Stomach (tissue), 8 donors: ENCODE measurements at regions not wholly inside any gene's neighbourhood (a gene's known extent, or its start where the extent isn't known, plus 50 kb on each side); places are given as distances from the start of the nearest gene placed in this dataset.

Source experiments
- DNase-seq, 2 donors: peaks; one replicate each; pipeline versions ENCODE4 v3.0.0 to v3.0.0-alpha.2; 2013 to 2019
- H3K27ac ChIP-seq, 5 donors: fragments of 200-600 bp in 4 of 5; sonication (generic) in 4 of 5; one replicate each; pipeline ENCODE4 v1.5.1; 2013 to 2019; ENCODE audit warnings: mild to moderate bottlenecking in 1 of 5, moderate library complexity in 1 of 5
- H3K27me3 ChIP-seq, 3 donors: fragments of 200-600 bp; sonication (generic); one replicate each; pipeline ENCODE4 v1.5.1; 2017 to 2019; ENCODE audit warnings: mixed run types in 1 of 3
- H3K36me3 ChIP-seq, 4 donors: fragments of 200-600 bp; sonication (generic); 1 replicate in 3 of 4; 2 replicates in 1 of 4; pipeline ENCODE4 v1.5.1; 2016 to 2019
- H3K4me1 ChIP-seq, 4 donors: fragments of 200-600 bp; sonication (generic); one replicate each; pipeline ENCODE4 v1.5.1; 2016 to 2019
- H3K4me3 ChIP-seq, 4 donors: fragments of 200-600 bp; sonication (generic) in 3 of 4; one replicate each; pipeline ENCODE4 v1.5.1; 2016 to 2019; ENCODE audit warnings: mild to moderate bottlenecking in 1 of 4
- H3K9me3 ChIP-seq, 4 donors: fragments of 200-600 bp; sonication (generic); one replicate each; pipeline ENCODE4 v1.5.1; 2016 to 2019
- EP300 ChIP-seq: sonication (generic); formaldehyde crosslinking; IDR thresholded peaks from one replicate; pipeline ENCODE4 v1.6.1; 2017; ENCODE audit warnings: antibody characterized with exemption
- POLR2A ChIP-seq, 4 donors: fragments of 450-650 bp; IDR thresholded peaks; one replicate each; pipeline ENCODE4 v1.6.1; 2016; ENCODE audit warnings: antibody characterized with exemption in 4 of 4, control low read depth in 2 of 4, mild to moderate bottlenecking in 1 of 4, moderate library complexity in 1 of 4
- POLR2AphosphoS5 ChIP-seq, 3 donors: sonication (generic); formaldehyde crosslinking; IDR thresholded peaks; one replicate each; pipeline ENCODE4 v1.6.1; 2016; ENCODE audit warnings: antibody characterized with exemption in 3 of 3
- WGBS, 5 donors: extraction: QIAGEN DNeasy Blood & Tissue Kit in 3 of 5; methylation state at CpG; one replicate each; pipeline versions ENCODE4 v1.1.5 to v1.1.7; 2013 to 2018; 5-methylcytosine and 5-hydroxymethylcytosine counted together
- intact Hi-C: fragments of 100-400 bp; cut with DNase I; formaldehyde crosslinking; loops from one replicate; pipeline ENCODE4 v1.15.1; 2023; ENCODE audit warnings: low total_unique reads
- TF ChIP-seq, protein P1 (sequence below), 7 experiments: fragments of 450-650 bp in 4 of 7; fragments of 200-600 bp in 3 of 7; sonication (generic) in 3 of 7; IDR thresholded peaks; one replicate each; pipeline ENCODE4 v1.5.1; 2016 to 2019; ENCODE audit warnings: antibody characterized with exemption in 7 of 7, control low read depth in 2 of 7, mild to moderate bottlenecking in 1 of 7
- donor health status: healthy with polysubstance abuse.
- donor health status: Bipolar disorder and iron deficiency.
- donor health status: healthy.

DNA sequence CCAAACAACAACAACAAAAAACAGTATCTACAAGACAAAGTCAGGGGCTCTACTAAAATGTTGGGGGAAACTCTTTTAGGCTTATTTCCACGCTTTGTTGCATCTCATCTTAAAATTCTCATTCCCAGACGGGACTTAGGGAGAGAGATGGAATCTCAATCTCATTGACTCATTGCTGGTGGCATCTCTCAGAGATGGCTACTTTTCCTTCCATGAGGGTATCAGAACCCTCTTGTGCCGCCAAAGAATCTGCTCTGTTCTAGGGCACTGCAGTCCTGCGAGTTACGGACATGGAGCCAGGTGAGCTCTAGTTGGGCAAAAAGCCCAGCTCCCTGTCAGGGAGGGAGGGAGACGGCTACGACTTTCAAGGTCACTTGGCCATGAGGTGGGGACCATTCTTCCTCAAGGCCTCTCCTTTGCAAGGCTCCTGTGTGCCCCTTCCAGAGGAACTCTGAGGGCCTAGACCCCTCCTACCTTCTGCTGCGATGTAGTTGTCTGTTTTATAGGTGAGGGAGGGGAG, 68.0 kb downstream of the MYCN start:
- Histone ChIP-seq H3K27ac (no peak overlapping the region), H3K36me3 (no peaks in the 10 kb centered on the region), H3K27me3 (peaks cover 0 to 18% (median 5%) of the 10 kb centered on the region in 3 donors), H3K9me3 (no peaks in the 10 kb centered on the region), H3K4me3 (no peak overlapping the region), H3K4me1 (peaks cover under 1 to 22% (median 9%) of the 10 kb centered on the region in 4 donors)
- no peak for TF ChIP-seq EP300
- TF ChIP-seq, protein P1, sequence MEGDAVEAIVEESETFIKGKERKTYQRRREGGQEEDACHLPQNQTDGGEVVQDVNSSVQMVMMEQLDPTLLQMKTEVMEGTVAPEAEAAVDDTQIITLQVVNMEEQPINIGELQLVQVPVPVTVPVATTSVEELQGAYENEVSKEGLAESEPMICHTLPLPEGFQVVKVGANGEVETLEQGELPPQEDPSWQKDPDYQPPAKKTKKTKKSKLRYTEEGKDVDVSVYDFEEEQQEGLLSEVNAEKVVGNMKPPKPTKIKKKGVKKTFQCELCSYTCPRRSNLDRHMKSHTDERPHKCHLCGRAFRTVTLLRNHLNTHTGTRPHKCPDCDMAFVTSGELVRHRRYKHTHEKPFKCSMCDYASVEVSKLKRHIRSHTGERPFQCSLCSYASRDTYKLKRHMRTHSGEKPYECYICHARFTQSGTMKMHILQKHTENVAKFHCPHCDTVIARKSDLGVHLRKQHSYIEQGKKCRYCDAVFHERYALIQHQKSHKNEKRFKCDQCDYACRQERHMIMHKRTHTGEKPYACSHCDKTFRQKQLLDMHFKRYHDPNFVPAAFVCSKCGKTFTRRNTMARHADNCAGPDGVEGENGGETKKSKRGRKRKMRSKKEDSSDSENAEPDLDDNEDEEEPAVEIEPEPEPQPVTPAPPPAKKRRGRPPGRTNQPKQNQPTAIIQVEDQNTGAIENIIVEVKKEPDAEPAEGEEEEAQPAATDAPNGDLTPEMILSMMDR (IDR thresholded peaks at IDR 0.05): no peak
- no peak for TF ChIP-seq POLR2AphosphoS5 (IDR thresholded peaks at IDR 0.05)
- TF ChIP-seq POLR2A (IDR thresholded peaks at IDR 0.05): no peak
- peak in 1 of 2 donors; percentile 51 for DNase-seq
- 52 to 70% (median 60%) methylated on average over 4 to 8 of the region's 8 CpGs for WGBS, 5 donors
- intact Hi-C loops: no loop called here

DNA sequence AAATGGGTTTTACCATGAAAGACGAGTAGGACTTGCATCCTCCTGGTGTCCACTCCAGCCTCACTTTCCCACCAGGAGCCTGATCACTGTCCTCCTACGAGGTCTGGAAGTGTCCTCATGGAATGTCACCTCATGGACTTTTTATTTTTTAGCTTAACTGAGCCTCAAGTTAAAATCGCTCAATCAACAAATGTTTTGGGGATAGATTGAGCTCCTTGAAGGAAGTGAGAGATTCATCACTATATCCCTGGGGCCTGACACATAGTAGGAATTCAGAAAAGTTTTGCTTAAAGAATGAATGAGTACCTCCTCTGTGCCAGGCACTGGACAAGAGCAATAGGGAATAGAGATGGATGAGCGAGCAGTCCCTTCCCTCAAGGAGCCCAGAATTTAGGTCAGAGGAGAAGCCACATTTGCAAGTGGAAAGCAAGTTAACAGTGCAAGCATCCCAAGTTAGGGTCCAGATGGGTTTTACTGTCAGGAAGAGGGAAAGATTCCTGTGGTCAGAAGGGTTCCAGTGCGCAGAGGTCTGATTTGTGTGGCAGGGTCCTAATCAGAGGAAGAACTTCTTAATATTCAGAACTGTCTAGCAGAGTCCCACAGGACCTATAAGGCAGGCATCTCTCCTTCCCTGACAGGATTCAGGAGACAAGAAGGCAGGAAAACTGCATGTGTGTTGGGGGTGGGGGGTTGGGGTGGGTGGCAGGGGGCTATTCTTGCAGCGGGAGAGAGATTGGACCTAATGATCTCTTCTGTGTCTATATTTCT, 67.0 kb downstream of the MYCN start:
- H3K9me3 ChIP-seq: no peaks in the 10 kb centered on the region
- TF ChIP-seq EP300: no peak
- no peak for TF ChIP-seq POLR2AphosphoS5 (IDR thresholded peaks at IDR 0.05)
- TF ChIP-seq POLR2A (IDR thresholded peaks at IDR 0.05): no peak
- TF ChIP-seq, protein P1 (IDR thresholded peaks at IDR 0.05): no peak
- no peak overlapping the region for H3K27ac ChIP-seq
- 92 to 95% (median 93%) methylated on average over 6 of the region's 6 CpGs for WGBS, 5 donors
- no peak for DNase-seq
- peaks cover 0 to 9% (median 0%) of the 10 kb centered on the region in 3 donors for H3K27me3 ChIP-seq
- no peaks in the 10 kb centered on the region for H3K36me3 ChIP-seq
- no peak overlapping the region for H3K4me3 ChIP-seq
- H3K4me1 ChIP-seq: peaks cover 0 to 11% (median 0%) of the 10 kb centered on the region in 4 donors
- intact Hi-C loops: no loop called here

DNA sequence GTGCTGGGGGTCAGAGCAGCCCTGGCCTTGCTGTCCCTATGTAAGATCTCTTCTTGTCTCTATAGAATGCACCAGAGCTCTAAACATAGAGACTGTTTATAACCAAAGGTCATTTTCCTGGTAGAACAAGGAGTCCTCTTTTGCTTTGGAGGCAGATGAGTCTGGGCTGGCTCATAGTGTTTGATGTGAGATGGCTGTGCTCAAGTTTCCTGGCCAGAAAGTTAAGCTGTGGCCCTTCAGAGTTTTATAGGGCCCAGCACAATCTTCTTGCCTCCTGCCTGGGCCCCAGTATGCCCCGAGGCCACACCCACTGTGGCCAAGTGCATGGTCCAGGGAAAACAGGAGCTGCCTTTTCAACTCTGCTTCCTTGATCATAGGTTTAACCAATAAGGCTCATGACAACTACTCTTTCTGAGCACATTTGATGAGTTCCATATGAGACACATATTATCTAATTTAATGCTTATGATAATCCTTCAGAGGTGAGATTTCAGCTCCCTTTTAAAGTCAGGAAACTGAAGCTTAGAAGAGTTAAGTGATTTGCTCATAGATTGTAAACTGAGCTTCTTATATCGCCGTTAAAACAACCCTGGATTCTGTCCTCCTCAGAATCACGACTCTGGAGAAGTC, 66.3 kb downstream of the MYCN start:
- WGBS, 5 donors: 71 to 79% (median 77%) methylated on average over 4 of the region's 4 CpGs
- DNase-seq: peak in 1 of 2 donors; percentile 36
- H3K4me1 ChIP-seq: peaks cover 0 to 8% (median 0%) of the 10 kb centered on the region in 4 donors
- peaks cover 0 to 3% (median 0%) of the 10 kb centered on the region in 3 donors for H3K27me3 ChIP-seq
- intact Hi-C loops: no loop called here
- H3K27ac ChIP-seq: peak overlapping the region in 3 of 5 donors; percentile 34 to 66 (median 50)
- TF ChIP-seq, protein P1 (IDR thresholded peaks at IDR 0.05): no peak
- TF ChIP-seq POLR2AphosphoS5 (IDR thresholded peaks at IDR 0.05): no peak
- TF ChIP-seq POLR2A (IDR thresholded peaks at IDR 0.05): no peak
- TF ChIP-seq EP300: no peak
- H3K9me3 ChIP-seq: no peaks in the 10 kb centered on the region
- no peaks in the 10 kb centered on the region for H3K36me3 ChIP-seq
- H3K4me3 ChIP-seq: no peak overlapping the region

DNA sequence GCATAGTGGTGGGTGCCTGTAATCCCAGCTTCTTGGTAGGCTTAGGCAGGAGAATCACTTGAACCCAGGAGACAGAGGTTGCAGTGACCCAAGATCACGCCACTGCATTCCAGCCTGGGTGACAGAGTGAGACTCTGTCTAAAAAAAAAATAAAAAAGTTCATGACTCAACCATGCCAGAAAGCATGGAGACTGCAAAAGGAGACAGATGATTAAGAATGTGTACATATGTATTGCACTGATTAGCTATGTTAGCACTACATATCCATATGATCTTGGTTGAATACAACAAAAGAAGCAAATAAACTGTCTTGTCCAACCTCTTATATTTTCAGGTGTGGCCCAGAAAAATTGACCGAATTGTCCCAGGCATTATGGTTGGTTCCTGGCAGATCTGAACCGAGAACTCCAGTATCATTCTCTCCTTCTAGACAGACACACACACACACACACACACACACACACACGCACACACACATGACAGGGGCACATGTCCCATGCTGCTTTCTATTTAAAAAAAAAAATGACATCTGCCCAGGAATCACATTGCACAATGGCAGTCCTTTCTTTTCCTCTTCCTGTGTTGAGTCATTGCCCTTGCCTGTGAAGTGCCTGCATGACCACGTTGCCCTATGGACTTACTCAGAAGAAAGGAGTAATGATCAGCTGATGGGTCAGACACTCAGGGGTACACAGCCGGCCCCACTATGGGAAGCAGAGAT, 65.6 kb downstream of the MYCN start:
- Histone ChIP-seq H3K27me3 (no peaks in the 10 kb centered on the region), H3K4me1 (peaks cover 0 to 8% (median 0%) of the 10 kb centered on the region in 4 donors), H3K27ac (peak overlapping the region in 3 of 5 donors; percentile 34 to 66 (median 50)), H3K4me3 (no peak overlapping the region), H3K36me3 (no peaks in the 10 kb centered on the region), H3K9me3 (no peaks in the 10 kb centered on the region)
- intact Hi-C loops: no loop called here
- DNase-seq: peak; percentile 37 to 82
- TF ChIP-seq POLR2AphosphoS5 (IDR thresholded peaks at IDR 0.05): peak in 1 of 3 donors; percentile 58
- no peak for TF ChIP-seq POLR2A (IDR thresholded peaks at IDR 0.05)
- WGBS, 5 donors: 56 to 71% (median 63%) methylated on average over 6 of the region's 6 CpGs
